Dedifferentiated amniotic fluid mesenchymal stem cell (primary cell): ENCODE measurements at regions not wholly inside any gene's neighbourhood (a gene's known extent, or its start where the extent isn't known, plus 50 kb on each side); places are given as distances from the start of the nearest gene placed in this dataset.

Experiments
- DNase-seq: peaks from one replicate; pipeline ENCODE4 v3.0.0-alpha.2; 2016; ENCODE audit errors: extremely low spot score

DNA sequence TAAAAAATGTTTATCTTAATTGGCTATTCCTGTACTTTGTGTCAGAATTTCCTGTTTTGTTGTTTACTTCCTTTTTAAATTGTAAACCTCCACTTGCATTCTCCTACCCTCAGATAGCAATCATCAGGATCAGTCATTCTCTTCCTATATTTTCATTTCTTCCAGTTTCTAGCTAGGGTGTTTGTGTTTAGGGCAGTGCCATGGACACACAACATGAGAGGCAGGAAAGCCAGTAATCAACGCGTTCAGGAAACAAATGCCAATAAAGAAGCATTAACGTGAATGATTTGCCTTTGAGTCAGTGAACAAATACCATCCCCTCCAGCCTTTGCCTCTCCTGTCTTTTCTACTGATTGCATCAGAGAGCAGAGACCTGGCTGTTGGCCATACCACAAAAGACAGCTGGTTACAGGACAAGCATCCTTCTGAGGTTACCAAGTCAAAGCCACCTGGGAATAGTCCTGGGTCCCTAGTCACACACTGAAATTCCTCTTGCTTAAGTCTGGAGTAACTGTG lies 56.7 kb upstream of the FHL2 start:
- peak; percentile 98 for DNase-seq

DNA sequence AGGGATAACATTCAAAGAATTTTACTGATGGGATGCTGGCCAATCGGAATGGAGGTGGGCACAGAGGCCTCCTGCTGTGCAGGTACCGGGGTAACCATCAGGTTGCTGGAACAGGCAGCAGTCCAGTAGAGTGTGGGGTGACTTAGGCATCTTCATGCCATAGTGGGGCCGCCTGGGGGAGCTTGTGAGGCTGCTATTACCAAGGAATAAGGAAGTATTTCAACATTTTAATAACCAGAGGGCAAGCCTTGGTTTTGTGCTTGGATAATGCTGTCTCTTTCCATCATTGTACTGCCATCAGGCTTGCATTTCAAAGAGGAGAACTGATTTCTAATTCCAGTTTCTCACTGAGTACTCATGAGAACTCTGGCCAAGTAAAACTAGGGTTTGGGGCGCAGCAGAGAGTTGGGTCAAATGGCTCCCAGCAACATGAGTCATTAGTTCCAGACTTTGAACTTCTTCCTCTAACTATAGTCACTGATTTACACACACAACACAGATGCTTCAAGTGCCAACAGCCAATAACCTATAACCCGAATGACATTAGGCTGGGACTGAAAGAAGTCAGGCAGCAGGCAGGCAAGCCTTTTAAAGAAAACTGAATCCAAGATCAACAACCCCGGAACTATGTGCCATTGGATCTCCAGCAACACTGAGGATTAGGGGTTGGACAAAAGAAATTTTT lies 56.1 kb upstream of the FHL2 start:
- peak; percentile 94 for DNase-seq

DNA sequence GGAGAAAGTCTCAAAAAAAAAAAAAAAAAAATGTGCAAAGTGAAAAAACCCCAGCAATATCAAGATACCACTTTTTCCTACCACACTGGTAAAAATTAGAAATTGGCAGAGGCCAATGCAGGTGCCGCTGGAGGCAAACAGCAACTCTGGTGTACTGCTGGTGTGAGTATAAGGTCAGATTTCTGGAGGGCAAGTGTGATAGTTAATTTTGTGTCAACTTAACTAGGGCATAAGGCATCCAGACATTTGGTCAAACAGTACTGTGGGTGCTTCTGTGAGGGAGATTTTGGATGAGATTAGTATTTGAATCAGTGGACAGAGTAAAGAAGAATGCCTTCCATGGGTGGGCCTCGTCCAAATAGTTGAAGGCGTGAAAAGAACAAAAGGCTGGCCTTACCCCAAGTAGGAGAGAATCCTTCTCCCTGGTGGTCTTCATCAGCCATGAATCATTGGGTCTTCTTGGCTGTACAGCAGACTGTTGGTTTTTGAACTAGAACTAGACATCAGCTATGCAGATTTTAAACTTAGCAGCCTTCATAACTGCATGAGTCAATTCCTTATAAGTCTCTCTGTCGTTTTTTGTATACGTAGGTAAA lies 52.8 kb upstream of the FHL2 start:
- DNase-seq, result no peak

DNA sequence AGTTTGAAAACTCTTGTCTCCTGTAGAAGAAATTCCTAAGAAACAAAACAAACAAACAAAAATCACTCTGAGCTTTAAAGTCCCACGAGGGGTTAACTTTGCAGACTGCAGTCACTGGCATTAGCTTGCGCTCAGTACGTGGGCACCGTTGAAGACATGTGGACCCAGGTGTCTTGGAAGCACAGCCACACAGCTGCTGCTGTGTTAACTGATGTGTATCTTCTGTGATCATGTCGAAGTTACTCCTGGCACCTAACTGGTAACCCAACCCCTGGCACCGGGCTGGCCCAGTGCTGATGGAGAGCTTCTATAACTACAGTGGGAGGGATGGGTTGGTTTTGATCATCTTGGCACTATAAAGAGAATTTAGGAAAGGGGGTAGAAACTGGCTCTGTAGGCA lies 51.6 kb upstream of the FHL2 start:
- no peak for DNase-seq

DNA sequence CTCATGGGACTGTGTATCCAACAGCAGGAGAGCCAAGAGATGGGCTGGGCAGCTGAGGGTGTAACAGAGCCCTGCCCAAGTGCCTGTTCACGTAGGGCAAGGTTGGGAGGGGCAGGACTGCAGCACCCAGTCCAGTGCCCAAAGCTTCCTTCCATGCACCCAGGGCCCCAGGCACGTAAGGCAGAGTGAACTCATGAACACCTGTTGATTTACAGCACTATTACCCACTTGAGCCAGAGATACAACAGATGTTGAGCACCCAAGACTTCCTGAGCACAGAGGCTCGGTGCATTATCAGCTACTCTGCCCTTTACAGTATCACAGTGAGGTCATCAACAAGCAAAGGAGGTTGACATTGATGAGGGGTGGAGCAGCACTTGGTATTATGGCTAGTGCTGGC lies 50.2 kb upstream of the FHL2 start:
- no peak for DNase-seq
